SU-DHL-6 (cell line): ENCODE measurements at regions not wholly inside any gene's neighbourhood (a gene's known extent, or its start where the extent isn't known, plus 50 kb on each side); places are given as distances from the start of the nearest gene placed in this dataset.

Source experiments
- H2AFZ ChIP-seq: fragments of 200-600 bp; sonication (generic); 2 replicates; pipeline ENCODE4 v1.6.1; 2014; ENCODE audit warnings: low read depth, mild to moderate bottlenecking, moderate library complexity, mixed read lengths, antibody characterized with exemption, low read length; ENCODE audit not compliant: severe bottlenecking
- H3F3A ChIP-seq: fragments of 200-600 bp; shearing (Covaris generic); 2 replicates; pipeline ENCODE4 v1.6.0; 2016; ENCODE audit warnings: antibody characterized with exemption, mild to moderate bottlenecking; ENCODE audit not compliant: insufficient read depth
- H3K27ac ChIP-seq: fragments of 200-600 bp; sonication (generic); 2 replicates; pipeline ENCODE4 v1.5.1; 2016; ENCODE audit warnings: low read depth, mild to moderate bottlenecking, low read length, moderate library complexity, mixed read lengths
- H3K27me3 ChIP-seq: fragments of 200-600 bp; sonication (generic), shearing (Covaris generic); 2 replicates; pipeline ENCODE4 v1.6.0; 2014; ENCODE audit warnings: mild to moderate bottlenecking, low read length
- H3K36me3 ChIP-seq: fragments of 200-600 bp; sonication (generic); 2 replicates; pipeline ENCODE4 v1.6.1; 2014; ENCODE audit warnings: mild to moderate bottlenecking, low read length, mixed read lengths
- H3K4me2 ChIP-seq: fragments of 300-600, 200-600 bp; shearing (Covaris generic), sonication (generic); 2 replicates; pipeline ENCODE4 v1.6.0; 2014; ENCODE audit warnings: low read length, low read depth, mild to moderate bottlenecking; ENCODE audit not compliant: poor library complexity, severe bottlenecking
- H3K4me3 ChIP-seq: fragments of 200-600 bp; sonication (generic); 2 replicates; pipeline ENCODE4 v1.5.1; 2014; ENCODE audit warnings: antibody characterized with exemption, low read length, mild to moderate bottlenecking, mixed read lengths; ENCODE audit not compliant: insufficient read depth, poor library complexity, severe bottlenecking
- H3K79me2 ChIP-seq: fragments of 200-600 bp; sonication (generic); 2 replicates; pipeline ENCODE4 v1.6.1; 2014; ENCODE audit warnings: mild to moderate bottlenecking, low read length, moderate library complexity; ENCODE audit not compliant: insufficient read depth
- H3K9ac ChIP-seq: fragments of 200-600 bp; sonication (generic); 2 replicates; pipeline ENCODE4 v1.7.0; 2014; ENCODE audit warnings: mild to moderate bottlenecking, low read length
- H3K9me2 ChIP-seq: fragments of 200-600 bp; sonication (generic); replicated peaks from 2 replicates; pipeline ENCODE4 v1.6.1; 2014; ENCODE audit warnings: low read length; ENCODE audit not compliant: insufficient read depth
- H3K9me3 ChIP-seq: fragments of 200-600 bp; sonication (generic); 2 replicates; pipeline ENCODE4 v1.6.1; 2014; ENCODE audit warnings: low read length, mixed read lengths; ENCODE audit not compliant: insufficient read depth
- H4K20me1 ChIP-seq: fragments of 200-600 bp; sonication (generic); 2 replicates; pipeline ENCODE4 v1.6.1; 2014; ENCODE audit warnings: low read depth, mild to moderate bottlenecking, antibody characterized with exemption, low read length, moderate library complexity, mixed read lengths
- CTCF ChIP-seq: fragments of 200-600 bp; sonication (generic); IDR thresholded peaks from one replicate; pipeline ENCODE4 v1.5.1; 2017; ENCODE audit warnings: antibody characterized with exemption, mild to moderate bottlenecking, low read length, moderate library complexity; ENCODE audit not compliant: insufficient read depth, poor library complexity, severe bottlenecking
- EZH2phosphoT487 ChIP-seq: fragments of 200-600 bp; sonication (generic), shearing (Covaris generic); conservative IDR thresholded peaks from 2 replicates; pipeline ENCODE4 v1.6.1; 2018; ENCODE audit warnings: mild to moderate bottlenecking, antibody characterized with exemption, low read length, moderate library complexity, mixed read lengths

- no peak for TF ChIP-seq CTCF
- TF ChIP-seq EZH2phosphoT487: no peak
- no peaks in the 10 kb centered on the region for H3K9me3 ChIP-seq
- no peak overlapping the region for H3K4me2 ChIP-seq
- H3F3A ChIP-seq: no peaks in the 10 kb centered on the region
- H3K4me3 ChIP-seq: no peak overlapping the region
- H3K36me3 ChIP-seq: no peaks in the 10 kb centered on the region
- H3K27ac ChIP-seq: no peak overlapping the region
- no peaks in the 10 kb centered on the region for H3K79me2 ChIP-seq
- H4K20me1 ChIP-seq: no peaks in the 10 kb centered on the region
- H3K27me3 ChIP-seq: no peaks in the 10 kb centered on the region
- H2AFZ ChIP-seq: no peak overlapping the region
- no peak overlapping the region for H3K9ac ChIP-seq
- no peaks in the 10 kb centered on the region for H3K9me2 ChIP-seq
These were observed 377.6 kb downstream of the FLRT2 start for GRCh38 chr14:85907536-85907935.

- Histone ChIP-seq H3K27ac (no peak overlapping the region), H4K20me1 (no peaks in the 10 kb centered on the region), H3K9ac (no peak overlapping the region), H3K79me2 (no peaks in the 10 kb centered on the region), H2AFZ (no peak overlapping the region), H3K36me3 (no peaks in the 10 kb centered on the region), H3K9me2 (no peaks in the 10 kb centered on the region), H3F3A (no peaks in the 10 kb centered on the region), H3K27me3 (no peaks in the 10 kb centered on the region), H3K4me2 (no peak overlapping the region), H3K9me3 (no peaks in the 10 kb centered on the region), H3K4me3 (no peak overlapping the region)
- TF ChIP-seq EZH2phosphoT487 (no peak), CTCF (no peak)
These were observed 367.9 kb downstream of the FLRT2 start for GRCh38 chr14:85897808-85898207.

- no peak overlapping the region for H3K4me2 ChIP-seq
- no peak overlapping the region for H3K27ac ChIP-seq
- H3K36me3 ChIP-seq: no peaks in the 10 kb centered on the region
- H3K9me3 ChIP-seq: no peaks in the 10 kb centered on the region
- no peak for TF ChIP-seq EZH2phosphoT487
- TF ChIP-seq CTCF: no peak
- H3K9me2 ChIP-seq: no peaks in the 10 kb centered on the region
- no peak overlapping the region for H3K4me3 ChIP-seq
- no peaks in the 10 kb centered on the region for H4K20me1 ChIP-seq
- no peak overlapping the region for H2AFZ ChIP-seq
- no peak overlapping the region for H3K9ac ChIP-seq
- no peaks in the 10 kb centered on the region for H3K27me3 ChIP-seq
- H3K79me2 ChIP-seq: no peaks in the 10 kb centered on the region
- no peaks in the 10 kb centered on the region for H3F3A ChIP-seq
These were observed 365.7 kb downstream of the FLRT2 start for GRCh38 chr14:85895603-85896002.
